B cell (primary cell): ENCODE measurements at regions not wholly inside any gene's neighbourhood (a gene's known extent, or its start where the extent isn't known, plus 50 kb on each side); places are given as distances from the start of the nearest gene placed in this dataset.

Experiments used
- ATAC-seq: fragments of 200-7000 bp; cut with Tn5 transposase; one replicate; pipeline ENCODE4 v1.10.0; 2021; ENCODE audit warnings: low read depth, mild to moderate bottlenecking, moderate number of reproducible peaks, moderate library complexity
- CTCF ChIA-PET: fragments of 350-600 bp; sonication (Branson Sonifier 250); formaldehyde crosslinking; loops from one replicate; lab custom pipeline; 2021; ENCODE audit warnings: antibody characterized with exemption, inconsistent platforms; lab: Charles Lee
- POLR2A ChIA-PET: fragments of 350-600 bp; sonication (Branson Sonifier 250); formaldehyde crosslinking; loops from one replicate; lab custom pipeline; 2021; ENCODE audit warnings: antibody characterized with exemption; lab: Charles Lee
- DNase-seq: peaks from one replicate; pipeline ENCODE4 v3.0.0; 2013
- H2AFZ ChIP-seq: 2 replicates; pipeline ENCODE4 v1.6.1; 2012; ENCODE audit warnings: mild to moderate bottlenecking, low read depth, low read length; ENCODE audit not compliant: insufficient read depth, poor library complexity, severe bottlenecking
- H3K27ac ChIP-seq, 2 donors: 1 replicate in 1 of 2; 2 replicates in 1 of 2; pipeline ENCODE4 v1.5.1; 2012 to 2013; ENCODE audit warnings: low read length in 2 of 2, mild to moderate bottlenecking in 2 of 2, moderate library complexity in 1 of 2
- H3K27me3 ChIP-seq, 4 experiments: fragments of 200-600 bp in 1 of 4; sonication (generic) in 1 of 4; replicated peaks in 1 of 4; 1 replicate in 2 of 4; 2 replicates in 2 of 4; pipeline versions ENCODE4 v1.6.1 to v1.7.0; 2013 to 2016; ENCODE audit warnings: low read length in 3 of 4, mild to moderate bottlenecking in 2 of 4, mixed read lengths in 1 of 4, moderate library complexity in 1 of 4; ENCODE audit not compliant: insufficient read depth in 4 of 4, control insufficient read depth in 3 of 4; ENCODE audit errors: control extremely low read depth in 1 of 4
- H3K36me3 ChIP-seq, 2 experiments: replicated peaks in 1 of 2; 1 replicate in 1 of 2; 2 replicates in 1 of 2; pipeline versions ENCODE4 v1.6.1 to v1.7.1; 2013; ENCODE audit warnings: low read length in 1 of 2; ENCODE audit not compliant: insufficient read depth in 2 of 2, control insufficient read depth in 1 of 2; ENCODE audit errors: control extremely low read depth in 1 of 2, extremely low read depth in 1 of 2
- H3K4me1 ChIP-seq, 2 donors: fragments of 200-600 bp in 1 of 2; sonication (generic) in 1 of 2; 1 replicate in 1 of 2; 2 replicates in 1 of 2; pipeline versions ENCODE4 v1.5.1 to v1.6.1; 2013 to 2017; ENCODE audit warnings: low read length in 2 of 2; ENCODE audit not compliant: control insufficient read depth in 2 of 2, insufficient read depth in 2 of 2
- H3K4me2 ChIP-seq: replicated peaks from 2 replicates; pipeline ENCODE3; 2012; ENCODE audit warnings: mild to moderate bottlenecking, low read depth, low read length; ENCODE audit not compliant: poor library complexity, severe bottlenecking
- H3K4me3 ChIP-seq, 5 experiments: fragments of 200-600 bp in 1 of 5; sonication (generic) in 1 of 5; 1 replicate in 3 of 5; 2 replicates in 2 of 5; pipeline versions ENCODE4 v1.5.1 to v1.7.0; 2011 to 2016; ENCODE audit warnings: low read length in 4 of 5, mild to moderate bottlenecking in 4 of 5, low read depth in 2 of 5, control low read depth in 1 of 5, moderate library complexity in 1 of 5; ENCODE audit not compliant: insufficient read depth in 1 of 5; ENCODE audit errors: control extremely low read depth in 1 of 5, extremely low read depth in 1 of 5
- H3K79me2 ChIP-seq: fragments of 200-600 bp; sonication (generic); one replicate; pipeline ENCODE4 v1.6.0; 2016; ENCODE audit warnings: low read length; ENCODE audit not compliant: control insufficient read depth, insufficient read depth
- H3K9ac ChIP-seq: fragments of 200-600 bp; sonication (generic); 2 replicates; pipeline ENCODE4 v1.6.1; 2017; ENCODE audit warnings: mild to moderate bottlenecking, low read length, moderate library complexity
- H3K9me3 ChIP-seq, 3 donors: one replicate each; pipeline versions ENCODE4 v1.6.1 to v1.7.1; 2013; ENCODE audit warnings: low read length in 2 of 3; ENCODE audit not compliant: control insufficient read depth in 2 of 3, insufficient read depth in 1 of 3; ENCODE audit errors: control extremely low read depth in 1 of 3
- H4K20me1 ChIP-seq: 2 replicates; pipeline ENCODE4 v1.6.0; 2012; ENCODE audit warnings: mild to moderate bottlenecking, low read length; ENCODE audit not compliant: insufficient read depth, control insufficient read depth, poor library complexity, severe bottlenecking
- H3K27ac Mint-ChIP-seq: one replicate; pipeline ENCODE4 v1.8.0; 2021; ENCODE audit warnings: mixed read lengths
- H3K27me3 Mint-ChIP-seq: one replicate; pipeline ENCODE4 v1.8.0; 2021; ENCODE audit warnings: mixed read lengths
- H3K4me1 Mint-ChIP-seq: one replicate; pipeline ENCODE4 v1.8.0; 2021; ENCODE audit warnings: mixed read lengths
- H3K4me3 Mint-ChIP-seq: one replicate; pipeline ENCODE4 v1.8.0; 2021; ENCODE audit warnings: mixed read lengths
- H3K9me3 Mint-ChIP-seq: one replicate; pipeline ENCODE4 v1.8.0; 2022; ENCODE audit warnings: mixed read lengths; ENCODE audit not compliant: insufficient read depth
- CTCF ChIP-seq: fragments of 200-600 bp; IDR thresholded peaks from one replicate; pipeline ENCODE4 v1.8.0; 2022; ENCODE audit warnings: antibody characterized with exemption, mild to moderate bottlenecking
- EZH2 ChIP-seq: IDR thresholded peaks from 2 replicates; pipeline ENCODE4 v1.6.1; 2012; ENCODE audit warnings: borderline replicate concordance, low read depth, mild to moderate bottlenecking, moderate library complexity, low read length; ENCODE audit not compliant: insufficient read depth, poor library complexity, severe bottlenecking
- WGBS: methylation state at CpG from one replicate; pipeline ENCODE4 v1.1.5; 2013; ENCODE audit warnings: missing lambda C conversion rate; ENCODE audit not compliant: insufficient coverage; 5-methylcytosine and 5-hydroxymethylcytosine counted together
- intact Hi-C: fragments of 100-400 bp; cut with micrococcal nuclease; formaldehyde crosslinking; loops from one replicate; pipeline ENCODE4 v1.10.0; 2022

- no peak for DNase-seq
- Histone ChIP-seq H3K4me1 (no peaks in the 10 kb centered on the region), H3K79me2 (no peaks in the 10 kb centered on the region), H3K9ac (no peak overlapping the region), H3K4me2 (no peak overlapping the region), H3K27ac (no peak overlapping the region), H4K20me1 (no peaks in the 10 kb centered on the region), H3K36me3 (no peaks in the 10 kb centered on the region), H3K4me3 (no peak overlapping the region), H2AFZ (no peak overlapping the region), H3K27me3 (peaks cover 0 to 4% (median 0%) of the 10 kb centered on the region in 4 experiments), H3K9me3 (no peaks in the 10 kb centered on the region)
- WGBS = 29% methylated on average over 3 of the region's 3 CpGs
- no peak overlapping the region for H3K27ac Mint-ChIP-seq
- POLR2A ChIA-PET = no interaction called here
- no peak for TF ChIP-seq CTCF
- H3K9me3 Mint-ChIP-seq = no peaks in the 10 kb centered on the region
- intact Hi-C loops = no loop called here
- CTCF ChIA-PET = interaction anchor here (0.9 kb wide), 1 partner anchor 259 kb away, joined by 3 read pairs; no protein-coding TSS in a partner anchor
- H3K4me1 Mint-ChIP-seq = no peaks in the 10 kb centered on the region
- no peak for ATAC-seq
- no peak overlapping the region for H3K4me3 Mint-ChIP-seq
- peaks cover 15% of the 10 kb centered on the region for H3K27me3 Mint-ChIP-seq
Measured at GRCh38 chr12:13851828-13852227, 129.6 kb downstream of the GRIN2B start.

DNA sequence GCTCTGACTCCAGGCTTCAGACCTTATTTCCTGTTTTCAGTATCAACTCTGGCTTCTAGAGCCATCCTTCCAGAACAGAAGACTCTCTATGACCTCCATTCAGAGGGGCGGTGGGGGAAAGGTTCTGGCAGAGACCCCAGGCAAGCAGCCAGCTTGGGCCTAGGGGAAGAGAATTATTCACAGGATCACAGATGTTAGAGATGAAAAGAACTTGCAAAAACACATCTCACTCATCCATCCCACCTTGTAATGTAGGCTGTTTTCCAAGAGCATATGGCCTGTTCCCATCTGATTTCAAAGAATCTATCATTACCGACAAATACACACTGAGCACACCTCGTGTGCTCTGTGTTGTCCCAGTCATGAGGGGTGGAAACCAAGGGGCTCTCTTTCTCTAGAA, 131.9 kb downstream of the GRIN2B start:
- POLR2A ChIA-PET = no interaction called here
- intact Hi-C loops = no loop called here
- H3K27me3 Mint-ChIP-seq = peaks cover 20% of the 10 kb centered on the region
- no peaks in the 10 kb centered on the region for H3K4me1 ChIP-seq
- no peak overlapping the region for H2AFZ ChIP-seq
- DNase-seq (no peak), ATAC-seq (no peak)
- H3K27ac ChIP-seq = no peak overlapping the region
- H3K79me2 ChIP-seq = no peaks in the 10 kb centered on the region
- H3K27me3 ChIP-seq = peaks cover 0 to 4% (median 0%) of the 10 kb centered on the region in 4 experiments
- no peaks in the 10 kb centered on the region for H3K9me3 Mint-ChIP-seq
- TF ChIP-seq EZH2 (no peak), CTCF (no peak)
- CTCF ChIA-PET = no interaction called here
- no peak overlapping the region for H3K4me3 ChIP-seq
- H3K4me3 Mint-ChIP-seq = no peak overlapping the region
- H4K20me1 ChIP-seq = no peaks in the 10 kb centered on the region
- no CpG with 5 or more reads among the region's 3 CpGs for WGBS
- H3K36me3 ChIP-seq = no peaks in the 10 kb centered on the region
- no peak overlapping the region for H3K27ac Mint-ChIP-seq
- no peak overlapping the region for H3K9ac ChIP-seq
- H3K4me2 ChIP-seq = no peak overlapping the region
- no peaks in the 10 kb centered on the region for H3K9me3 ChIP-seq
- no peaks in the 10 kb centered on the region for H3K4me1 Mint-ChIP-seq
